Mesendoderm (in vitro differentiated cells): ENCODE measurements at regions not wholly inside any gene's neighbourhood (a gene's known extent, or its start where the extent isn't known, plus 50 kb on each side); places are given as distances from the start of the nearest gene placed in this dataset.

ENCODE experiments used
- DNase-seq: peaks from one replicate; pipeline ENCODE4 v3.0.0; 2013
- H2AK5ac ChIP-seq: 2 replicates; pipeline ENCODE4 v1.6.1; 2013; ENCODE audit warnings: low read length, inconsistent platforms
- H2BK120ac ChIP-seq: 2 replicates; pipeline ENCODE4 v1.6.1; 2013; ENCODE audit warnings: low read depth, mild to moderate bottlenecking, low read length, moderate library complexity, mixed read lengths
- H2BK15ac ChIP-seq: replicated peaks from 2 replicates; pipeline ENCODE4 v1.6.1; 2013; ENCODE audit warnings: low read depth, mild to moderate bottlenecking, moderate library complexity
- H2BK5ac ChIP-seq: 2 replicates; pipeline ENCODE4 v1.6.1; 2013; ENCODE audit warnings: low read length, inconsistent platforms
- H3K18ac ChIP-seq: 2 replicates; pipeline ENCODE4 v1.6.1; 2013; ENCODE audit warnings: mild to moderate bottlenecking, low read length, mixed read lengths
- H3K23ac ChIP-seq: one replicate; pipeline ENCODE4 v1.6.1; 2013; ENCODE audit warnings: low read length
- H3K27ac ChIP-seq: 2 replicates; pipeline ENCODE4 v1.5.1; 2013; ENCODE audit warnings: low read depth, mild to moderate bottlenecking, inconsistent platforms, low read length, moderate library complexity
- H3K27me3 ChIP-seq: 2 replicates; pipeline ENCODE4 v1.6.1; 2013; ENCODE audit warnings: low read length, control low read depth, mild to moderate bottlenecking, inconsistent platforms; ENCODE audit not compliant: insufficient read depth, poor library complexity
- H3K36me3 ChIP-seq: 2 replicates; pipeline ENCODE4 v1.6.1; 2013; ENCODE audit warnings: low read length, inconsistent platforms; ENCODE audit not compliant: control insufficient read depth, insufficient read depth
- H3K4ac ChIP-seq: one replicate; pipeline ENCODE4 v1.6.1; 2013; ENCODE audit warnings: low read depth, mild to moderate bottlenecking, low read length, moderate library complexity
- H3K4me1 ChIP-seq: 2 replicates; pipeline ENCODE4 v1.6.1; 2013; ENCODE audit warnings: low read depth, low read length, inconsistent platforms; ENCODE audit not compliant: control insufficient read depth
- H3K4me2 ChIP-seq: 2 replicates; pipeline ENCODE4 v1.6.1; 2013; ENCODE audit warnings: low read length
- H3K4me3 ChIP-seq: 2 replicates; pipeline ENCODE4 v1.5.1; 2013; ENCODE audit warnings: mild to moderate bottlenecking, low read length
- H3K56ac ChIP-seq: one replicate; pipeline ENCODE4 v1.6.1; 2013; ENCODE audit warnings: low read length
- H3K79me1 ChIP-seq: 2 replicates; pipeline ENCODE4 v1.6.1; 2013; ENCODE audit warnings: low read length, inconsistent platforms
- H3K79me2 ChIP-seq: 2 replicates; pipeline ENCODE4 v1.6.1; 2013; ENCODE audit warnings: mild to moderate bottlenecking, low read length; ENCODE audit not compliant: control insufficient read depth, insufficient read depth
- H3K9ac ChIP-seq: 2 replicates; pipeline ENCODE4 v1.6.1; 2013; ENCODE audit warnings: low read length, inconsistent platforms
- H4K5ac ChIP-seq: one replicate; pipeline ENCODE4 v1.6.1; 2013; ENCODE audit warnings: low read length
- H4K8ac ChIP-seq: one replicate; pipeline ENCODE4 v1.6.1; 2013; ENCODE audit warnings: low read depth, mild to moderate bottlenecking, control low read depth, low read length, moderate library complexity
- WGBS: extraction: QIAGEN DNeasy Blood & Tissue Kit; methylation state at CpG from one replicate; pipeline ENCODE4 v1.1.7; 2013; ENCODE audit warnings: low lambda C conversion rate, missing lambda C conversion rate; ENCODE audit not compliant: insufficient coverage; ENCODE audit errors: extremely low coverage; 5-methylcytosine and 5-hydroxymethylcytosine counted together

- Histone ChIP-seq H3K9ac (no peak overlapping the region), H4K8ac (no peak overlapping the region), H3K79me1 (no peaks in the 10 kb centered on the region), H3K18ac (no peak overlapping the region), H3K27ac (no peak overlapping the region), H2BK15ac (no peak overlapping the region), H3K79me2 (no peaks in the 10 kb centered on the region), H3K36me3 (no peaks in the 10 kb centered on the region), H2BK5ac (no peak overlapping the region), H2BK120ac (no peak overlapping the region), H2AK5ac (no peak overlapping the region), H4K5ac (no peak overlapping the region), H3K4me1 (no peaks in the 10 kb centered on the region), H3K4ac (no peak overlapping the region), H3K4me3 (no peak overlapping the region), H3K27me3 (no peaks in the 10 kb centered on the region), H3K4me2 (no peak overlapping the region), H3K56ac (no peak overlapping the region), H3K23ac (no peak overlapping the region)
- DNase-seq, result no peak
- WGBS, result no CpG with 5 or more reads among the region's 2 CpGs
These were observed 93.2 kb downstream of the GASK1B start for GRCh38 chr4:158079661-158080060.

- Histone ChIP-seq H3K36me3 (no peaks in the 10 kb centered on the region), H3K4me1 (no peaks in the 10 kb centered on the region), H4K8ac (no peak overlapping the region), H3K56ac (no peak overlapping the region), H2BK5ac (no peak overlapping the region), H2BK15ac (no peak overlapping the region), H3K4ac (no peak overlapping the region), H3K27ac (no peak overlapping the region), H3K18ac (no peak overlapping the region), H4K5ac (no peak overlapping the region), H3K9ac (no peak overlapping the region), H3K4me2 (no peak overlapping the region), H3K79me1 (no peaks in the 10 kb centered on the region), H3K23ac (no peak overlapping the region), H3K27me3 (no peaks in the 10 kb centered on the region), H3K79me2 (no peaks in the 10 kb centered on the region), H2AK5ac (no peak overlapping the region), H2BK120ac (no peak overlapping the region), H3K4me3 (no peak overlapping the region)
- DNase-seq, result no peak
- WGBS, result no CpG with 5 or more reads among the region's 2 CpGs
These were observed 95.0 kb downstream of the GASK1B start for GRCh38 chr4:158077835-158078234.

- Histone ChIP-seq H2BK5ac (no peak overlapping the region), H4K8ac (no peak overlapping the region)
- no CpG with 5 or more reads among the region's 5 CpGs for WGBS
These were observed 98.0 kb downstream of the GASK1B start for GRCh38 chr4:158074851-158075250.

GRCh38 chr4:158071931-158072330 lies 100.9 kb downstream of the GASK1B start:
- Histone ChIP-seq H3K79me1 (no peaks in the 10 kb centered on the region), H4K5ac (no peak overlapping the region), H3K18ac (no peak overlapping the region), H3K79me2 (no peaks in the 10 kb centered on the region), H2AK5ac (no peak overlapping the region), H3K27me3 (no peaks in the 10 kb centered on the region), H3K36me3 (no peaks in the 10 kb centered on the region), H3K4me2 (no peak overlapping the region), H2BK5ac (no peak overlapping the region), H3K23ac (no peak overlapping the region), H4K8ac (no peak overlapping the region), H3K4me1 (no peaks in the 10 kb centered on the region), H2BK120ac (no peak overlapping the region), H3K56ac (no peak overlapping the region), H3K4me3 (no peak overlapping the region), H3K4ac (no peak overlapping the region), H2BK15ac (no peak overlapping the region), H3K27ac (no peak overlapping the region), H3K9ac (no peak overlapping the region)
- WGBS, result no CpG with 5 or more reads among the region's 4 CpGs
- no peak for DNase-seq

More at GRCh38 chr4:158074851-158075250, 98.0 kb downstream of the GASK1B start:
- no peak overlapping the region for H3K4me3 ChIP-seq
- no peak overlapping the region for H3K56ac ChIP-seq
- H3K79me2 ChIP-seq, result no peaks in the 10 kb centered on the region
- no peak overlapping the region for H3K4ac ChIP-seq
- H3K4me2 ChIP-seq, result no peak overlapping the region
- H3K27ac ChIP-seq, result no peak overlapping the region
- no peak overlapping the region for H2BK15ac ChIP-seq
- H3K79me1 ChIP-seq, result no peaks in the 10 kb centered on the region
- no peak overlapping the region for H3K9ac ChIP-seq
- no peak overlapping the region for H2BK120ac ChIP-seq
- H3K18ac ChIP-seq, result no peak overlapping the region
- H3K27me3 ChIP-seq, result no peaks in the 10 kb centered on the region
- no peaks in the 10 kb centered on the region for H3K4me1 ChIP-seq
- no peak for DNase-seq
- no peak overlapping the region for H3K23ac ChIP-seq
- H2AK5ac ChIP-seq, result no peak overlapping the region
- no peaks in the 10 kb centered on the region for H3K36me3 ChIP-seq
- H4K5ac ChIP-seq, result no peak overlapping the region

DNA sequence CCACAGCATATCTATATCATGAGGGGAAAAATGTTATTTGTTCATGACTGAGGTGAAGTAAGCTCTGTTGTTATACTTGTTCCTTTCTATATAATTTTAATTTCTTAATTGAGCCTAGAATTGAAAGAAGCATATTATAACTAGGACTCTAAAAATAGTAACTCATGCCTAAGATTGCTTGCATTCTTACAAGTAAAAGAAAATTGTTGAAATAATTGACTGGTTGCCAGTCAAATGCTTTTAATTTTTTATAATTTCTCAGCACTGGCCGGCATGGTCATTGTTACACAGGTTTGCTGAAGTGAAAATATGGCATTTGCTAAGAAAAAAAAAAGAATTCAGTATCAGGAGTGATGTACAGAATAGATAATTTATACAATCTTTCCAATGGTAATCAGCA lies 104.8 kb downstream of the GASK1B start:
- Histone ChIP-seq H3K4me2 (no peak overlapping the region), H3K9ac (no peak overlapping the region), H3K56ac (no peak overlapping the region), H2BK120ac (no peak overlapping the region), H4K8ac (no peak overlapping the region), H3K79me1 (no peaks in the 10 kb centered on the region), H3K4me3 (no peak overlapping the region), H2AK5ac (no peak overlapping the region), H3K4ac (no peak overlapping the region), H2BK5ac (no peak overlapping the region), H3K27ac (no peak overlapping the region), H3K18ac (no peak overlapping the region), H3K23ac (no peak overlapping the region), H3K4me1 (no peaks in the 10 kb centered on the region), H3K36me3 (no peaks in the 10 kb centered on the region), H3K79me2 (no peaks in the 10 kb centered on the region), H3K27me3 (no peaks in the 10 kb centered on the region), H4K5ac (no peak overlapping the region), H2BK15ac (no peak overlapping the region)
- no CpG with 5 or more reads among the region's 1 CpG for WGBS
- DNase-seq, result no peak

GRCh38 chr4:158067646-158068045 lies 105.2 kb downstream of the GASK1B start:
- no peak overlapping the region for H3K18ac ChIP-seq

More at GRCh38 chr4:158067646-158068045, 105.2 kb downstream of the GASK1B start:
- H3K4me3 ChIP-seq, result no peak overlapping the region
- H3K9ac ChIP-seq, result no peak overlapping the region
- H3K56ac ChIP-seq, result no peak overlapping the region
- no peaks in the 10 kb centered on the region for H3K79me1 ChIP-seq
- no peaks in the 10 kb centered on the region for H3K79me2 ChIP-seq
- no peaks in the 10 kb centered on the region for H3K36me3 ChIP-seq
- H2BK15ac ChIP-seq, result no peak overlapping the region
- H3K27me3 ChIP-seq, result no peaks in the 10 kb centered on the region
- no peak overlapping the region for H3K4ac ChIP-seq
- no peak overlapping the region for H3K4me2 ChIP-seq
- no peak overlapping the region for H2BK120ac ChIP-seq
- no peaks in the 10 kb centered on the region for H3K4me1 ChIP-seq
- H4K8ac ChIP-seq, result no peak overlapping the region
- H3K23ac ChIP-seq, result no peak overlapping the region
- no peak for DNase-seq
- H2BK5ac ChIP-seq, result no peak overlapping the region
- no CpG with 5 or more reads among the region's 2 CpGs for WGBS
- H3K27ac ChIP-seq, result no peak overlapping the region
- H2AK5ac ChIP-seq, result no peak overlapping the region
- no peak overlapping the region for H4K5ac ChIP-seq
